SH-SY5Y (cell line): ENCODE measurements at regions not wholly inside any gene's neighbourhood (a gene's known extent, or its start where the extent isn't known, plus 50 kb on each side); places are given as distances from the start of the nearest gene placed in this dataset.

Experiments
- GATA2 ChIP-seq: IDR thresholded peaks from 2 replicates; pipeline ENCODE4 v1.6.1; 2011; ENCODE audit warnings: mild to moderate bottlenecking, low read depth, low read length
- GATA3 ChIP-seq: IDR thresholded peaks from 2 replicates; pipeline ENCODE4 v1.6.1; 2011; ENCODE audit warnings: low read depth, mild to moderate bottlenecking, low read length, moderate library complexity

DNA sequence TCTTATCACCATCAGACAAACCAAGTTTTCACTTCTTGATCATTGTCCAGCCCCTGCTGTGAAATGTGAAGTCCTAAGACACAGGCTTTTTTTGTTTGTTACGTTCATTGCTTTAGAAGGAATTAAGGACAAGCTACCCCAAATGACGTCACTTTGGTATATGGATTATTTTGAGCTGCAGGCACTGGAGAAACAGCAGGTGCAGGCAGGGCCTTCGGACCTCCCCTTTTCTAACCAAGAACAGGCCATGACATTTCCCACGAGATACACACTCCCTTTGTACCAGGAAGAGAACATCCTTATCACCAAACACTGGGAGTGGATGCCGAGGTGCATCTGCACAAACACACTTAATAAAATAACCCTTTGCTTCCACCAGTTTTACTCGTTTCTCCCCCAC, 418.0 kb upstream of the SULF2 start:
- TF ChIP-seq GATA2 (no peak), GATA3 (no peak)
